Nephron (organoid): ENCODE measurements at regions not wholly inside any gene's neighbourhood (a gene's known extent, or its start where the extent isn't known, plus 50 kb on each side); places are given as distances from the start of the nearest gene placed in this dataset.
A peak's percentile ranks its signal among the peaks of the same experiment; 100 is the strongest.

Experiments used
- H3K27ac Mint-ChIP-seq, 3 experiments: 2 replicates each; pipeline ENCODE4 v1.8.0; 2020; ENCODE audit warnings: mixed read lengths in 3 of 3, mild to moderate bottlenecking in 2 of 3, moderate library complexity in 1 of 3
- H3K27me3 Mint-ChIP-seq: 2 replicates; pipeline ENCODE4 v1.8.0; 2021; ENCODE audit warnings: low read depth, mild to moderate bottlenecking, moderate library complexity, mixed read lengths
- H3K36me3 Mint-ChIP-seq: 2 replicates; pipeline ENCODE4 v1.8.0; 2020; ENCODE audit warnings: low read depth, mixed read lengths
- H3K4me1 Mint-ChIP-seq: 2 replicates; pipeline ENCODE4 v1.8.0; 2020; ENCODE audit warnings: mixed read lengths
- H3K4me3 Mint-ChIP-seq, 3 experiments: 2 replicates each; pipeline ENCODE4 v1.8.0; 2020; ENCODE audit warnings: mild to moderate bottlenecking in 3 of 3, mixed read lengths in 3 of 3, moderate library complexity in 2 of 3
- H3K9me3 Mint-ChIP-seq: 2 replicates; pipeline ENCODE4 v1.8.0; 2020; ENCODE audit warnings: mixed read lengths
- TF ChIP-seq, protein P1 (sequence below), 3 experiments: fragments of 200-600 bp; sonication (generic); IDR thresholded peaks; one replicate each; pipeline ENCODE4 v1.5.0; 2021; ENCODE audit warnings: antibody characterized with exemption in 3 of 3; ENCODE audit not compliant: unreplicated experiment in 3 of 3

DNA sequence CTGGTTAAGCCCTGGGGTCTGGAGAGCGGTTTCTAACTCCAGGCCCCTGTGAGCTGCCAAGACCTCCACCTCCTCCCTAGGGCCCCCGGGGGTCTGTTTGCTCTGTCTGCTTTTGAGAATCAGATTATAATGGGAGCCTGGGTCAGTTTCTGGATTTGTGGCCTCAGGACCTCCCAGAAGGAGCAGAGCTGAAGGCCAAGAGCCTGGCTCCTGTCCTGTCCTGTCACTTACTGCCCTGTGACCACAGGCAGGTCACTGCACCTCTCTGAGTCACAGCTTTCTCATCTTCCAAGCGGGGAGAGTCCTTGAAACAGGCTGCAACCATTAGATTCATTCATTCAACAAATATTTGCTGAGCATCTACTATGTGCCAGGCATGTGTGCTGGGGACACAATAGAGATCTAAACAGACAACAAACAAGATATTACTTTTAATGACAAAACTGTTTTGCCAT is 87.3 kb upstream of the FGF3 start:
- no peak overlapping the region for H3K4me3 Mint-ChIP-seq
- no peaks in the 10 kb centered on the region for H3K36me3 Mint-ChIP-seq
- peaks cover 26% of the 10 kb centered on the region for H3K27me3 Mint-ChIP-seq
- TF ChIP-seq, protein P1, sequence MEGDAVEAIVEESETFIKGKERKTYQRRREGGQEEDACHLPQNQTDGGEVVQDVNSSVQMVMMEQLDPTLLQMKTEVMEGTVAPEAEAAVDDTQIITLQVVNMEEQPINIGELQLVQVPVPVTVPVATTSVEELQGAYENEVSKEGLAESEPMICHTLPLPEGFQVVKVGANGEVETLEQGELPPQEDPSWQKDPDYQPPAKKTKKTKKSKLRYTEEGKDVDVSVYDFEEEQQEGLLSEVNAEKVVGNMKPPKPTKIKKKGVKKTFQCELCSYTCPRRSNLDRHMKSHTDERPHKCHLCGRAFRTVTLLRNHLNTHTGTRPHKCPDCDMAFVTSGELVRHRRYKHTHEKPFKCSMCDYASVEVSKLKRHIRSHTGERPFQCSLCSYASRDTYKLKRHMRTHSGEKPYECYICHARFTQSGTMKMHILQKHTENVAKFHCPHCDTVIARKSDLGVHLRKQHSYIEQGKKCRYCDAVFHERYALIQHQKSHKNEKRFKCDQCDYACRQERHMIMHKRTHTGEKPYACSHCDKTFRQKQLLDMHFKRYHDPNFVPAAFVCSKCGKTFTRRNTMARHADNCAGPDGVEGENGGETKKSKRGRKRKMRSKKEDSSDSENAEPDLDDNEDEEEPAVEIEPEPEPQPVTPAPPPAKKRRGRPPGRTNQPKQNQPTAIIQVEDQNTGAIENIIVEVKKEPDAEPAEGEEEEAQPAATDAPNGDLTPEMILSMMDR (IDR thresholded peaks at IDR 0.05; ENCODE audit: unreplicated experiment in 3 of 3) = no peak
- H3K27ac Mint-ChIP-seq = peak overlapping the region in 1 of 3 experiments; percentile 11
- H3K9me3 Mint-ChIP-seq = no peaks in the 10 kb centered on the region
- peaks cover 21% of the 10 kb centered on the region for H3K4me1 Mint-ChIP-seq

DNA sequence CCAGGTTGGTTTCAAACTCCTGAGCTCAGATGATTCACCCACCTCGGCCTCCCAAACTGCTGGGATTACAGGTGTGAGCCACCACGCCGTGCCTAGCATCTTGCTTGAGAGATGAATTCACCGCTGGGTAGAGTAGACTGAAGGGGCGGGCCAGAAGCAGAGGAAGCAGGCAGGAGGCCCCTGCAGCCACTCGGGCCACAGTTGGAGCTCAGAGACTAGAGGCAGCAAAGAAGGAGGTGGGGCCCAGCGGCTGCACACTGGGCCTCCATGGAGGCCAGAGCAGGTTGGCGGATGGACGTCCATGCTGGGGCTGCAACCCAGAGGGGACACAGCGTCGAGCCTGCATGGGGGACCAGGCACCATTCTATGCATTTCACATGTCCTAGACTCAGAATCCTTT is 88.4 kb upstream of the FGF3 start:
- Mint-ChIP-seq H3K4me3 (no peak overlapping the region), H3K4me1 (peaks cover 20% of the 10 kb centered on the region), H3K9me3 (no peaks in the 10 kb centered on the region), H3K27ac (no peak overlapping the region), H3K36me3 (no peaks in the 10 kb centered on the region), H3K27me3 (peaks cover 26% of the 10 kb centered on the region)
- TF ChIP-seq, protein P1 (IDR thresholded peaks at IDR 0.05; ENCODE audit: unreplicated experiment in 3 of 3) = no peak

DNA sequence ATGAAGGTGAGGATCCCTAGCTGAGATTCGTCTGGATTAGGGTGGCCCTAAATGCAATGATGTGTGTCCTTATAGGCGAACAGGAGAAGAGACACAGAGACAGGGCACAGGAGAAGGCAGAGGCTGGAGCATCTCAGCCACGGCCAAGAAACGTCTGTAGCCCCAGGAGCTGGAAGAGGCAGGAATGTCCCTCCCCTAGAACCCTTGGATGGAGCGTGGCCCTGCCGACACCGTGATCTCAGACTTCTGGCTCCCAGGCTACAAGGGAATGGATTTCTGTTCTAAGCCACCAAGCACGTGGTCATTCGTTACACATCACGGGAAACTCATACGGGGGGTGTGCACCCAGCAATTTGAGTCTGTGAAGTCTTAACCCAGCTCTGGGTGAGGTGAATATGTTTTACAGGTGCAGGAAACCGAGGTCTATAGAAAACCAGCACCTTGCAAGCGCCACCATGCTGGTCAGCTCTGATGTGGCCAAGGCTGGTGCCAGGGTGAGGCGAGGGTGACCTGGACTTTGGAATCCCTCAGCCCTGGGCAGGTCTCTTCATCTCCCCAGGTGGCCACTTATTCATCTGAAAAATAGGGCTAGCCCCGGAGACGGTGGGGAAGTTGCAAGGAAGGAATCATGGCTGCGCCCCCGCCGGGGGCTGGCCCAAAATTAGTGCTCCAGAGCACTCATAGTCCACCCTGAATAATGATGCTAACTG is 89.5 kb upstream of the FGF3 start:
- TF ChIP-seq, protein P1 (IDR thresholded peaks at IDR 0.05; ENCODE audit: unreplicated experiment in 3 of 3) = no peak

DNA sequence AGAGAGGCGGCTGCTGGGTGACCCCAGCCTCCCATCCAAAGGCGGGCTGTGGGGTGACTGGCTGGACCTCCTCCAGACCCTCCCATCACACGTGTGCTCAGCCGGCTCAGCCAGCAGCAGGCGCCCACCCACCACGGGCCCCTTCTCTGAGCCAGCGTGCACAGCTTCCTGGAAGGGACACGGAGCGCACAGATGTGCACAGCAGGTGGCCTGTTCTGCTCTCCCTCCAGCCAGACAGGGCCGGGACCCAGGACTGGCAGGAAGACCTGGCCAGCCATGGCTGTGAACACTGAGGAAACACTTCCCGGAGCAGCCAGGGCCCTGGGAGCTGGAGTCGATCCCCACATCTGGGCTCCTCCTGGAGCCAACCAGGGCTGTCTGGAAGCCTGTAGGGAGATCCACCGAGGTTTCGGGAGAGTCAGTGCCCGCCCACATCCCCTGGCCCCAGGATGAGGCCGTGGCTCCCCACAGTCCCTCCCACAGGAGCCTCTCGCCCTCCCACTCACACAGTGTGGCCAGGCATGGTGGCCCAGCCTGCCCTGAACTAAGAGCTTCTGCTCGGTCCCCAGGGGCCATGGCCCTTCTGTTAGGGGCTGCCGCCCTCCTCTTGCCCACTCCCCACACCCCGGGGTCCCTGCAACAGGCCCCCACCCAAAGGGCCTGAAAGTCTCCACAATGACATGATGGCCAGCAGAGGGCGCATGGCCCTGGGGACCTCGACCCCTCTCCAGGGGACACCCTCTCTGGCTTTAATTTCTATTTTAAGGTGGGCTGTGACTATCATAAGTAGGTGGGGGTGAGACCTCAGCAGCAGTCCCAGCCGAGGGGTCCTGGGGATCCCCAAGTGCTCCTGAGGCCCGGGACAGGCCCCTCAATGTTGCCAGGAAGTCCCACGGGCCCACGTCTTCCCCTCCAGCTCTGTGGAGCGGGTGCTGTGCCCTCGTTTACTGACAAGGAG is 90.6 kb upstream of the FGF3 start:
- H3K4me1 Mint-ChIP-seq = peaks cover 20% of the 10 kb centered on the region
- H3K36me3 Mint-ChIP-seq = no peaks in the 10 kb centered on the region
- no peaks in the 10 kb centered on the region for H3K9me3 Mint-ChIP-seq
- no peak overlapping the region for H3K4me3 Mint-ChIP-seq
- H3K27ac Mint-ChIP-seq = no peak overlapping the region
- TF ChIP-seq, protein P1 (IDR thresholded peaks at IDR 0.05; ENCODE audit: unreplicated experiment in 3 of 3) = peak; percentile 59 to 65 (median 63)
- peaks cover 19% of the 10 kb centered on the region for H3K27me3 Mint-ChIP-seq

More for the DNA sequence above, 89.5 kb upstream of the FGF3 start:
- Mint-ChIP-seq H3K4me3 (no peak overlapping the region), H3K27me3 (peaks cover 22% of the 10 kb centered on the region), H3K36me3 (no peaks in the 10 kb centered on the region), H3K9me3 (no peaks in the 10 kb centered on the region), H3K27ac (peak overlapping the region in 1 of 3 experiments; percentile 59), H3K4me1 (peaks cover 20% of the 10 kb centered on the region)

DNA sequence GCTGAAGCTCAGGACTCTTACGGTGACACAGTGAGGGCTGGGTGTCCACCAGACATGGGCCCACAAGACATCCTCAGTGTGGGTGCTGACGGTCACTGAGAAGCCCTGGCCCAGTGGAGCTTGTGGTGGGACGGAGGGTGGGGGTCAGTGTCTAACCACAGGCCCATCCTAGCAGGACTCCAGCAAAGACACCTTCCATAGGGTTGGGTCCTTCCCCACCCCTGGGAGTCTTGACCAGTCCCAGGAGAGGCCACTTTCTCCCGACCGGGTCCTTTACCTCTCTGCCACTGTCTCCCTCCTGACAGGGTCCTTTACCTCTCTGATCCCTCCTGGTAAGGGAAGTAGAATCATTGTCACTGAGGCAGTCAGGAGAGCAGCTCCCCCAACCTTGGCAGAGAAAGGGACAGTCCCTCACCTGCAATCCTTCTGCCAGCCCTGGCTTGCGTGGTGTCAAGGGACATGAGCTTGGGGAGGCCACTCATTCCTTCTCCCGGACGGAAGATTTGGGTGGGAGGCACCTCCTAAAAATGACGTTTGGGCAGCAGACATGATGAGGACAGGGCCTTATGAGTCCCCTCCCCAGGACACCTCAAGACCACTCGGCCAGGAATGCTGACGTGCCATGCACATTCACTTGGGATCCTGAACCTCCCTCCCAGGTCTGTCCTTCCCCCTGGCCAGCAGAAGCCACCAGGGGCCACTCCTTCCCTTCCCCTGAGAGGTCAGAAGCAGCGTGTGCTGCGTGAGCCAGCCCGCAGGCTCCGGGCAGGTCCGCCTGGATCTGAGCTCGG is 91.5 kb upstream of the FGF3 start:
- no peak overlapping the region for H3K4me3 Mint-ChIP-seq
- H3K27ac Mint-ChIP-seq = no peak overlapping the region
- H3K9me3 Mint-ChIP-seq = no peaks in the 10 kb centered on the region
- H3K4me1 Mint-ChIP-seq = peaks cover 26% of the 10 kb centered on the region
- TF ChIP-seq, protein P1 (IDR thresholded peaks at IDR 0.05; ENCODE audit: unreplicated experiment in 3 of 3) = no peak
- peaks cover 22% of the 10 kb centered on the region for H3K27me3 Mint-ChIP-seq
- no peaks in the 10 kb centered on the region for H3K36me3 Mint-ChIP-seq
